Breast epithelium (tissue), 3 donors: ENCODE measurements at regions not wholly inside any gene's neighbourhood (a gene's known extent, or its start where the extent isn't known, plus 50 kb on each side); places are given as distances from the start of the nearest gene placed in this dataset.

ENCODE experiments used
- CTCF ChIP-seq, 3 donors: fragments of 450-650 bp; IDR thresholded peaks; one replicate each; pipeline ENCODE4 v1.5.1; 2016 to 2017; ENCODE audit warnings: antibody characterized with exemption in 3 of 3, mild to moderate bottlenecking in 3 of 3, moderate library complexity in 3 of 3
- POLR2A ChIP-seq: fragments of 450-650 bp; IDR thresholded peaks from one replicate; pipeline ENCODE4 v1.6.1; 2016; ENCODE audit warnings: antibody characterized with exemption, mild to moderate bottlenecking, moderate library complexity
- POLR2AphosphoS5 ChIP-seq, 3 donors: sonication (generic); formaldehyde crosslinking; IDR thresholded peaks; one replicate each; pipeline ENCODE4 v1.6.1; 2017; ENCODE audit warnings: antibody characterized with exemption in 3 of 3

- no peak for TF ChIP-seq CTCF (IDR thresholded peaks at IDR 0.05)
- no peak for TF ChIP-seq POLR2AphosphoS5 (IDR thresholded peaks at IDR 0.05)
- no peak for TF ChIP-seq POLR2A
These were observed 211.2 kb upstream of the EDNRB start for GRCh38 chr13:78129823-78130222.
